H1 (cell line): ENCODE measurements at regions not wholly inside any gene's neighbourhood (a gene's known extent, or its start where the extent isn't known, plus 50 kb on each side); places are given as distances from the start of the nearest gene placed in this dataset.

Experiments used
- CEBPB ChIP-seq: IDR thresholded peaks from 2 replicates; pipeline ENCODE4 v1.6.1; 2012; ENCODE audit warnings: low read depth, low read length
- EGR1 ChIP-seq: IDR thresholded peaks from 2 replicates; pipeline ENCODE4 v1.6.1; 2011; ENCODE audit warnings: low read depth, low read length, borderline replicate concordance

- TF ChIP-seq EGR1 (no peak), CEBPB (no peak)
These were observed 102.2 kb downstream of the DACT2 start for GRCh38 chr6:168217216-168217879.
